ENCODE measurements at regions not wholly inside any gene's neighbourhood (a gene's known extent, or its start where the extent isn't known, plus 50 kb on each side); places are given as distances from the start of the nearest gene placed in this dataset.
"Not testable (repeated sequence)": the region's sequence is repeated elsewhere in the genome, so short reads cannot be mapped to it uniquely, and the experiment has no call there.

DNA sequence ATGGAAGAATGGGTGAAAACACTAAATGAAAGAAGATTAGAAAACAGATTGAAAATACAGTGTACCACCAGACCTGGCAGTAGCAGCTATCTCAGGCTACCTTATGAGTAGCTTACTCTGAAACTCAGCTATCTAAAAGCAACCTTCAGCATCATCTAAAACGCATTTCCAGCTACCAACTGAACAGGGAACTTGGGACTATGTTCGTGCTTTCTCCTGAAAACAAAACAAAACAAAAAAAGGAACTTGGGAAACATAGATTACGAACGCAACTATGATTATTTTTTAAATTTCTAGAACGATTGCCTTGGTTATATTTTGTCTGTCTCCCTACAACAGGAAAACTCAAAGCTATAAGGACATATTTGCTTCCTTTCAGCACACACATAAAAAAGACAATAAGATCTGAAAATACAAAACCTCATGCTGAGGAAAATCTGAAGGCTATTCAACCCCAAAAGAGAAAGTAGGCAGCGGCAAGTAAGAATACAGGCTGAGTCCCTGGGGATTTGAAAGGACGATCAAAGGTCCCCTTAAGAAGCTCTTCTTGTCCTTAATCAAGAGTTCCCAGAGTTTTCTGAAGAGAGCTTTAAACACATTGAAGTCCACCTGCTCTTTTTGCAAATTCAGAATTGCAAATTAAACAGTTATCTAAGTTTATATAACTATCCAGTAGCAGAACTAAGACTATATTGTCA lies 53.4 kb downstream of the OR2K2 start:
- H3K4me3 ChIP-seq (ENCODE audit: low read depth, low read length) = no peak overlapping the region
- no peak for DNase-seq (ENCODE audit: low read depth)

DNA sequence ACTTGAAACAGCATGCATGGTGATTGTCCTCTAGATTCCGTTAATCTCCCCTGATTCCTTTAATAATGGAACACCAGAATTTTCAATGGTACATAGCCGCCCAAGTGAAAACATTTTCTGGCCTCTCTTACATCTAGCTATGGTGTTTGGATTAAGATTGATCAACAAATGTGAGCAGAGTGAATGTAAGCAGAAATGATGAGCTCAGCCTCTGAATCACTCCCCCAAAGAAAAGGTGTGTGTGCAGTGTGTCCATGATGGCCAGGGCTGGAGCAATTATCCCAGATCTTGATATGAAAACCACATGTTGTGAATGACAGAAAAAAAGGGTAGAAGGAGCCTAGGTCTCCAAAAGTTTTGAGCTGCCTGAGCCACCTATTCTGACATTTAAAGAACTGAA lies 55.3 kb downstream of the OR2K2 start:
- DNase-seq (ENCODE audit: low read depth) = no peak
- H3K4me3 ChIP-seq (ENCODE audit: low read depth, low read length) = no peak overlapping the region

DNA sequence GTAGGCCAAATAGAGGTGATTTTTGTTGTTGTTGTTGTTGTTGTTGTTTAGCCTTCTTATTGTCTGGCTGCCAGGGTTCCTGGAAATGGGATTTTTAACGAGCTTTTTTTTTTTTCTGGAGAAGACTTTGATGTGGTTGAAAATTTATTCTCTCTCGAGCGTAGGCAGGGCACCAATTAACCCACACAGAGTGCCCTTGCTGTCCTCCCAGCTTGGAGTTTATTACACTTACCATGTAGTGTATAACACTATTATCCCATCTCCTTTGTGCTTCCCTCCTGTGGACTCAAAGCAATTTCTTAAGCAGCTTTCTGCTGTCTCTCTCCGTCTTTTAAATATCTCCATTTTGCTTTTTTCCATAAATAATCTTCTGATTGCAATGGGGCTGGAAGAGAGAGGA lies 57.4 kb downstream of the OR2K2 start:
- H3K4me3 ChIP-seq (ENCODE audit: low read depth, low read length) = no peak overlapping the region
- DNase-seq (ENCODE audit: low read depth) = no peak

DNA sequence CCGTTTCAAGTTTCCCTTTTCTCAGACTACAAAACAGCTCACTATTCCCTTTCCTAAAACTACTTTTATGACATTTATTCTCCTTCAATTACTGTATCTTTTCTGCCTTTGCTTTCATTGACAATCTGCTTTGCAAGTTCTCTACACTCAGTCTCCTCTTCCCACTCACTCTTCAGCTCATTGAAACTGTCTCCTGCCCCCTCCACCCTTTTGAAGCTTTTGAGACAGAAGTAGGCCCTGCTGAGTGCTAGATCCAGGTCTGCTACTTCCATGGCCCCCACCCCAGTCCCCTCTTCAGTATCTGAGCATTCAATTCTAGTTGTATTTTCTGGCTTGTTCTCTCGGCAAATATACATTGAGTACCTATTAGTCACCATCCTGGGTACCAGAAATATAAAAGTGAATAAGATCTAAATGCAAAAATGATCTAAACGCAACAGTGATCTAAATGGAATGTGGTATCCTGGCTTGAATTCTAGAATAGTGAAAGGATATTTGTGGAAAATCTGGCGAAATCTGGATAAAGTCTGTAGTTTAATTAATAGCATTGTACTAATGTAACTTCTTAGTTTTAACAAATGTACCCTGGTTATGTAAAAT lies 58.4 kb downstream of the OR2K2 start:
- H3K4me3 ChIP-seq (ENCODE audit: low read depth, low read length) = no peak overlapping the region
- DNase-seq (ENCODE audit: low read depth) = peak; percentile 34

DNA sequence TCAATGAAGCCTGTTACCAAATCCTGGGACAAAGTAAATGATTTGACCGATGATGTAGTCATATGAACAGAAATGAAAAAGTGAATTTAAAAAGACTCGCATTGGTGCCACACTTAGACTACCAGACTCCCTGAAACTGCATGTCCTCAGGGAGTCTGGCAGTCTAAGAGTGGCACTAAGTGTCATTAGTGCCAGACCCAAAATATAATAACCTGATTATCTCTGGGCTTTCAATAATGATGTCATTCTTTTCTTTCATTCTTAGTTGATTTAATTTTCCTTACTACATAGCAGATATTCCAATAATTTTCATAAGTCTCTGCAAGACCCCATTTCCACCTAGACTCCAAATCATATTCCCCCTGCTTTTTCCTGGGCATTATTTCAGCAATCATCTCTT lies 59.0 kb downstream of the OR2K2 start:
- no peak for DNase-seq (ENCODE audit: low read depth)
- no peak overlapping the region for H3K4me3 ChIP-seq (ENCODE audit: low read depth, low read length)

DNA sequence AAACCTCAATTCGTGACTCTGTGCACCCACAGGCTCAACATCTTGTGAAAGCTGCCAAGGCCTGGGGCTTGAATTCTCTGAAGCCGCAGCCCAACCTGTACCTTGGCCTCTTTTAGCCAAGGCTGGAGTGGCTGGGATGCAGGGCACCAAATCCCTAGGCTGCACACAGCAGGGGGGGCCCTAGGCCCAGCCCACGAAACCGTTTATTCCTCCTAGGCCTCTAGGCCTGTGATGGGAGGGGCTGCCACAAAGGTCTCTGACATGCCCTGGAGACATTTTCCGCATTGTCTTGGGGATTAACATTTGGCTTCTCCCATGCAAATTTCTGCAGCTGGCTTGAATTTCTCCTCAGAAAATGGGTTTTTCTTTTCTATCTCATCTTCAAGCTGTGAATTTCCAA lies 64.0 kb downstream of the OR2K2 start:
- not testable (repeated sequence) for H3K4me3 ChIP-seq (ENCODE audit: low read depth, low read length); DNase-seq (ENCODE audit: low read depth)

DNA sequence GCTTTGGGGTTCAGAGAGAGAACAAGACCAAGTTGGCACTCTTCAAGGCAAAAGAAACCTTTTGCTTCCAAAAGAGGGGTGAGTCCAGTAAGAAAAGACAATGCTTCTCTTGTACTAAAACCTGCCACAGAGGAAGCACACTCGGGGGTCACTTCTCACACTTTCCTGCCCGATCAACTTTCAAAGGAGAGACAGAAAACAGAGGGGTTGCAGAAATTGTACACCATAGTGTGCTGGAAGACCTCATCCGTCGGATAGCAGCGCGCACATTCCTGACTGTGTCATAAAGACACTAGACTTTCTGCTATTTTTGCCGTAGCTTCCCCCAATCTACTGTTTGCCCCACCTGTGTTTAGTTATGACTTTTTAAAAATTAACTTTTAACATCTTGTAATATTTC lies 66.9 kb downstream of the OR2K2 start:
- H3K4me3 ChIP-seq (ENCODE audit: low read depth, low read length) = no peak overlapping the region
- no peak for DNase-seq (ENCODE audit: low read depth)

DNA sequence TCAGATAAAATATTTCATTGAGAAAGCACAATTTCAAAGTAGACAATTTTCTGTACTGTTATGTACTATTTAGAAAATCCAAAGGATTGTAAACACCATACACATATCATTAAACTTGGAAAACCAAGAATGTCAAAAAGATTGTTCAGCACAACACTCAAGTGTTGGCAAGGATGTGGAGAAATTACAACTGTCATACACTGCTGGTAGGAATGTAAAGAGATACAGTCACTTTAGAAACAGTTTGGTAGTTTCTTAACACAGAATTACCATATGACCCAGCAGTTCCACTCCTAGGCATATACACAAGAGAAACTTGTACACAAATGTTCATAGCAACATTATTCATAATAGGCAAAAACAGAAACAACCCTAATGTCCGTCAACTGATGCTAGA lies 71.2 kb downstream of the OR2K2 start:
- DNase-seq (ENCODE audit: low read depth) = no peak
- H3K4me3 ChIP-seq (ENCODE audit: low read depth, low read length) = no peak overlapping the region

DNA sequence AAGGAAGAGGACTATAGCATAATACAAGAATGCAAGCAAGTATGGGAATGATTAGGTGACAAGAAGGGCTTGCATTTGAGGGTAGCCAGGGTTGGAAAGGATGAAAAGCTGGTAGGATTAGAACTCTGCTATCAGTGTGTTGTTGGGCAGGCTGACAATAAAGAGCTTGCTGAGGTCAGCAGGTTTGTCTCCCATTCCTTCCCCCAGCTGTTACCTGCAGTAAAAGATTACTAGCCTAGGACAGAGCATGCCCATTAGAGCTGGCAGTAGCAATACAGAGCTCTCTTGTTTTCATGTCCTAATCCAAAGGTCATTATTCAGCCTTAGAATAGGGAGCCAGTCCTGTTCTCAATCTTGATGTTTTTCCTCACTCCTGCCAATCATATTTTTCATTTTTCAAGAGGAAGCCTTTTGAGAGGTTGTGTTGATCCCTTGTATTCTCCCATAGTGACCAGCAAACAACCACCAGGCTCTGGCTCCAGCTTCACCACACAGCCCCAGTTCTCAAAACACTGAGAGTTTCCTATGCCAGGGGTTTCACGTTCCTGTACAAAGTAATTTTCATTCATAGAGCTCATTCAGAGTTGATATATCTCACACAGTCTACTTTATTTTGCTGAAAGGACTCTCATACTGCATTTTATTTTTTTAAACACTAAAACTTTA lies 71.7 kb downstream of the OR2K2 start:
- no peak for DNase-seq (ENCODE audit: low read depth)
- no peak overlapping the region for H3K4me3 ChIP-seq (ENCODE audit: low read depth, low read length)

DNA sequence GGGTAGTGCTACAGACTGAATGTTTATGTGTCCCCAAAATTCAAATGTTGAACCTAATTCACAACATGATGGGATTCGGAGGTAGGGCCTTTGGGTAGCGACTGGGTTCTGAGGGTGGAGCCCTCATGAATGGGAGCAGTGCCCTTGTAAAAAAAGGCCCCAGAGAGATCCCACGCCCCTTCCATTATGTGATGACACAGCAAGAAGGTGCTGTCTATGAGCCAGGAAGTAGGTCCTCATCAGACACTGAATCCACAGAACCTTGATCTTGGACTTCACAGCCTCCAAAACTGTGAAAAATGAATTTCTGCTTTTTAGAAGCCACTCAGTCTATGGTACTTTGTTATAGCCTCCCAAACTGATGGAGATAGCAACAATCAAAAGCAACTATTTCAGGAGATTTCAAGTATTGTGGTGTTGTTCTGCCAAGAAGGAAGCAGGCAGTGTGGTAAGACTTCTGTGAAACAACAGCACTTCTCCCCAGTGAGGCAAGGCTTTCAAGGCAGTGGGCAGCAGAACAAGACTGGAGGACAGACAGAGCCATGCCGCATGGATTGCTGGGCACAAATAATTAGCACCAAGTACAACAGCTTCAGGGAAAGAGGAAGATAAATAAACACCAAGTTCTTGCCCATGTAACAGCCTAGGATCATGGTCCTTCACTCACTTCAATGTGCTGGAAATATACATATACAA lies 76.1 kb downstream of the OR2K2 start:
- H3K4me3 ChIP-seq (ENCODE audit: low read depth, low read length) = no peak overlapping the region
- DNase-seq (ENCODE audit: low read depth) = no peak

DNA sequence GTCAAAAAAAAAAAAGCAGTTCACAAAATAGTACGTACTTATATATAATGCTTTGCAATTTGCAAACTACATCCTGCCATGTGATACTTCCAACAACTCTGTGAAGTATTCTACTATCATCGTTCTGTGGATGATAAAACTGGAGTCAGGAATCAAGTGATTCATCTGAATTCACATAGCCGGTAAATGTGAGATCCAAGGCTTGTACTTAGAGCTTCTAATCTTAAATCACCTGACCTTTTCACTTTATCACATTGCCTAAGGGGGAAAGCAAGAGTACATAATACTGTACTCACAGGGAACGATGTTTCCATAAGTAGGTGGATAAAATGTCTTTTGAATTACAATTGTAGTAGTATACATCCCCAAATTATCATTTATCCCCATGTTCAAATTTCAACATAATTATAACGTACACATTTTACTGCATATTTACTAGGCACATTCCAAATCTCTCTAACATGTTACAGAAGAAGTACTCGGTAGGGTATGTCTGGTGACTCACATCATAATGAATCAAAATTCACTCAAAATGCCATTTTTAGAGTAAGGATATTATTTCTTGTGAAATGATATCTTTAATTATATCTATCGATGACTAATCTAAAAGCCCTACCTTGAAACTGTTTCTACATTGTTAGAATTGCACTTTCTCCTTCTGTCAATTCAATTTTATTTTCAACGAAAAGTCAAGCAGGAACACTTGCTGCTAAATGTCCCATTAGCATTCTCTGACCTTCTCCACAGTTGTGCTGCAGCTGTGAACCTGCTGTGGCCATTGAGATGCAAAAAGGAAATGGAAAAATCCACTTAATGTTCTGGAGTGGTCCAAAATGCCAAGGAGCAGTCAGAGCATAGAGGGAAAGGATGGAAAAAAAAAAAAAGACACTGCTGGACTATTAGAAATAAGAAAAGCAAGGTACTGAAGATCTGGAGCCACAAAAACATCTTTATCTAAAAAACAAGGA lies 78.9 kb downstream of the OR2K2 start:
- H3K4me3 ChIP-seq (ENCODE audit: low read depth, low read length) = no peak overlapping the region
- no peak for DNase-seq (ENCODE audit: low read depth)

DNA sequence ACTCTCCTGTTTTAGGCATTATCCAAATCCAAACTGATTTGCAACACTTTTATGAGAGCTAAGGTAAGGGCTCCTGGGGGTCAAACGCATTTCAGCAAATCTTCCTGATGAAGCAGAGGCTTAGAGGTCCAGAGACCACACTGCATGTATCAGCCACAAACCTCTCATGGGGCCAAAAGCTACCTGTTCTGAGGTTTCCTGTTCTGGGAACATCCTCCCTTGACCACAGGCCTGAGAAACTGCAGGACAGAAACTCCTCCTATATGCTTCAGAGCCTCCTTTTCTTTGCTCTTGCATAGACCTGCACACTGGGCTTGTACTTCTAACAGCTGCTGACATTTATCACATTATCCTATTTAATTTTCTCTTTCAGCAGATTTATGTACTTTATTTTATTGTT lies 92.6 kb downstream of the OR2K2 start:
- peak; percentile 11 for DNase-seq (ENCODE audit: low read depth)
- no peak overlapping the region for H3K4me3 ChIP-seq (ENCODE audit: low read depth, low read length)

DNA sequence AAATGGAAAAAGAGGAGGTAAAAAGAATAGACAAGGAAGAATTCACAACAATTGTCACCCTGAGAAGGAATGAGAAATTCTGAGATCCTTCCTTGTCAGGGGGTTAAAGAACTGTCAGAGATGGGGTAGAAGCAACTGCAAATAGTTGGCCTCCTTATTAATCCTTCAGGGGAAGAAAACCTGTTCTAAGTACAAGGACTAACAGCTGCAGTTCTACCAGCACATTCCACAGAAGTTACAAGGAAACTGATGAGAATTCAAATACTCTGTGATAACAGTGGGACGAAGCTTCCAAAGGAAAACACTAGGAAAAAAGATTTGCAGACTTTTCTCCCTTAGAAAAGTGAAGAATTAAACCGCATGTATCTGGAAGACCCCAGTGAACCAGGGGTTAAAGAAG lies 93.7 kb downstream of the OR2K2 start:
- H3K4me3 ChIP-seq (ENCODE audit: low read depth, low read length) = no peak overlapping the region
- peak; percentile 22 for DNase-seq (ENCODE audit: low read depth)

DNA sequence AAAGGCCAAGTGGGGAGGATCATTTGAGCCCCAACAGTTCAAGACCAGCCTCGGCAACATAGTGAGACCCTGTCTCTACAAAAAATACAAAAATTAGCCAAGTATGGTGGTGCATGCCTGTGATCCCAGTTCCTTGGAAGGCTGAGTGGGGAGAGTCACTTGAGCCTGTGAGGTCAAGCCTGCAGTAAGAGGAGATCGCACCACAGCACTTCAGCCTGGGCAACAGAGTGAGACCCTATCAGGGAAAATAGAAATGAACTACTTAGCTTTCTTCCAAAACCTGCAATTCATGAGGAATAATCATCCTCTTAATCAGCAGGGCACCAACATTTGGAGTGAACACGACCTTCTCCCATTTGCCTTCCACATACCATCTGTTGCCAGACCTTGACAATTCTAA lies 96.1 kb downstream of the OR2K2 start:
- no peak for DNase-seq (ENCODE audit: low read depth)
- no peak overlapping the region for H3K4me3 ChIP-seq (ENCODE audit: low read depth, low read length)

DNA sequence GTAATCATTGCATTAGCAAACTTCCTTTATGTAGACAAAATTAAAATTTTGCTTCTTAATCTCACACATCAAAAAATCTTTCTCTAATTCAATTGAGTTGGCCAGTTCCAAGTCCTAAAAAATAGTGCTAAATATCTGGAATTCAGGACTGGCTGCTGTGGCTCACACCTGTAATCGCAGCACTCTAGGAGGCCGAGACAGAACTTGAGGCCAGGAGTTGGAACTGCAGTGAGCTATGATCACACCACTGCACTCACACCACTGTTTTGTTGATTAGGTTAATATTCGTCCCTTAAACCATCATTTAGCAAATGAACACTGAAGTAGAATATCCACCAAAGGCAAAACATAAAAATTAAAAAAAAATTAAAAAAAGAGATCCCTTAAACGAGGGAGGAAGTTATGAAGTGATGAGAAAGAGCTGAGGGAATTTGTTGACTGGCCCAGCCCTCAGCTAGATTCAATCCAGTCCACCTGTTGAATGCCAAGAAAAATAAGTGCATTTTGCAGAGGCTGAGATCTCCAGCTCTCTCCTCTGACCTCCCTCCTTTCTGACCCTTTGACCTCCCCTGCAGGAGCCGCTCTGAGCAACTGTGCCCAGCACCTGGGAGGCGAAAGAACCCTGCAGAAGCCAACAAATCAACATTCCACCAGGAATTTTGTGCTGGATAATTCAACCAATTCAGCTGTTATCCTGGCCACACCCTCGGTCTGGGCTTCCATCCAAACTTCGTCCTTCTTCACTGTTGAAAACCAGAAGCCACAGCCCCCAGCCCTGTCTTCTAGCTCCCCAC lies 96.8 kb downstream of the OR2K2 start:
- DNase-seq (ENCODE audit: low read depth) = peak; percentile 41
- H3K4me3 ChIP-seq (ENCODE audit: low read depth, low read length) = no peak overlapping the region

DNA sequence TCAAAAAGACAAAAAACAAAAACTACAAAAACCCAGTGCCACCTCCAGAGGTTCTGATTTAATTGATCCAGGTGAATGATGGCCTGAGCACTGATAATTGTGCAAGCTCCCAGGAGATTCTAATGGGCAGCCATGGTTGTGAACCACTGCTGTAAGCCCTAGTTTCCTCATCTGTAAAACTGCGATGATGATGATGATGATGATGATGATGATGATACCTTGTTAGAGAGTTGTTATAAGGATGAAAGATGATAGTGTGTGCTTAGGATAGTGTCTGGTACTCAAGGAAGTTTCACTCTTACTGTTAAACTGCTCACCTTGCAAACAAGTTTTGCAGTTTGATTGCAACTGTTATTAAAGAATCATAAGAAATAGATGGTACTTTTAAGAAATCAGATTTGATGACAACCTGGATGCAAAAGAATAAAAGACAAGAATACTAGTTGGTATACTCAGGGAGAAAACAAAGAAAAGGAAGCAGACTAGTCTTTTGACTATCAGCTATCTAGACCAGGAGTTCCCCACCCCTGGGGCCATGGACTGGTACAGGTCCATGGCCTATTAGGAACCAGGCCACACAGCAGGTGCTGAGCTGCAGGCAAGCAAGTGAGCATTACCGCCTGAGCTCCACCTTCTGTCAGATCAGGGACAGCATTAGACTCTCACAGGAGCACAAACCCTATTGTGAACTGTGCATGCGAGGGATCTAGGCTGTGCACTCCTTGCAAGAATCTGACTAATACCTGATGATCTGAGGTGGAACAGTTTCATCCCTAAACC lies 98.0 kb downstream of the OR2K2 start:
- no peak overlapping the region for H3K4me3 ChIP-seq (ENCODE audit: low read depth, low read length)
- DNase-seq (ENCODE audit: low read depth) = no peak

DNA sequence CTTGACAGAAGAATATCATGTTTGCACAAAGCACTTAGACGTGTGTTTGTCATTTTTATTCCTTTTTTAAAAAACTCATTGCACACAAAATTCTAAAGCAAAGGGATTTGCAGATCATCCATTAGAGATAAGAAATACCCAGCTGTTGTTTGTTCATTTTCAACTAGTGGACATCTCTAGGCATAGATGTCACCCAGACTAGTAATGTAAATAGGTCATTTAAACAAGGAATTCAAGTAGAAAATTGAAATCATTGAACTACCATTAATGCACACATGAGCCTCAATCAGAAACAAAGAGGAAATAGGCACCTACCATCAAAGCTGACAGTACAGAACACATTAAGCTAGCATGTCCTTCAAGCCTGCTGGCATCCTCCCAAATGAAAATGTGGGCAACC lies 107.3 kb downstream of the OR2K2 start:
- no peak for DNase-seq (ENCODE audit: low read depth)

DNA sequence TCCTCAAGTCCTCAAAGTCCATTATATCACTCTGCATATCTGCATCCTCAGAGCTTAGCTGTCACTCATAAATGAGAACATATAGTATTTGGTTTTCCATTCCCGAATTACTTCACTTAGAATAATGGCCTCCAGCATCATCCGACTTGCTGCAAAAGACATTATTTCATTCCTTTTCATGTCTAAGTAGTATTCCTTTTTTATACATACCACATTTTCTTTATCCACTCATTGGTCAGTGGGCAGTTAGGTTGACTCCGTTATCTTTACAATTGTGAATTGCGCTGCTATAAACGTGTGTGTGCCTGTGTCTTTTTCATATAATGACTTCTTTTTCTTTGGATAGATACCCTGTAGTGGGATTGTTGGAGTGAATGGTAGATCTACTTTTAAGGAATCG lies 117.2 kb downstream of the OR2K2 start:
- no peak for DNase-seq (ENCODE audit: low read depth)
- H3K4me3 ChIP-seq (ENCODE audit: low read depth, low read length) = no peak overlapping the region

More for the DNA sequence above, 107.3 kb downstream of the OR2K2 start:
- H3K4me3 ChIP-seq (ENCODE audit: low read depth, low read length) = no peak overlapping the region
